OCI-LY1 (cell line): ENCODE measurements at regions not wholly inside any gene's neighbourhood (a gene's known extent, or its start where the extent isn't known, plus 50 kb on each side); places are given as distances from the start of the nearest gene placed in this dataset.

Experiments
- CTCF ChIP-seq: fragments of 200-600 bp; sonication (generic), shearing (Covaris generic); IDR thresholded peaks from 2 replicates; pipeline ENCODE4 v1.5.1; 2017; ENCODE audit warnings: mild to moderate bottlenecking, antibody characterized with exemption, low read length, moderate library complexity, mixed read lengths
- EZH2 ChIP-seq: fragments of 200-600 bp; sonication (generic), shearing (Covaris generic); IDR thresholded peaks from 2 replicates; pipeline ENCODE4 v1.8.0; 2017; ENCODE audit warnings: borderline replicate concordance, mixed run types, mild to moderate bottlenecking, antibody characterized with exemption, low read length, moderate library complexity, mixed read lengths

- no peak for TF ChIP-seq CTCF
- TF ChIP-seq EZH2 = no peak
These were observed 107.4 kb upstream of the SERBP1 start for GRCh38 chr1:67537667-67538018.
